Caco-2 (cell line): ENCODE measurements at regions not wholly inside any gene's neighbourhood (a gene's known extent, or its start where the extent isn't known, plus 50 kb on each side); places are given as distances from the start of the nearest gene placed in this dataset.
"Not testable (repeated sequence)": the region's sequence is repeated elsewhere in the genome, so short reads cannot be mapped to it uniquely, and the experiment has no call there.

Experiments
- BruUV-seq: library from RNA; stranded (reverse); fragments of 400-500 nt; replicated peaks from 2 replicates; lab custom pipeline; 2021; lab: Mats Ljungman, UMichigan
- CTCF ChIA-PET: fragments of 300-600 bp; sonication (Branson Sonifier 250); formaldehyde crosslinking; loops from one replicate; lab custom pipeline; 2022; ENCODE audit warnings: antibody characterized with exemption; lab: Charles Lee
- POLR2A ChIA-PET: fragments of 300-600 bp; sonication (Branson Sonifier 250); formaldehyde crosslinking; loops from one replicate; lab custom pipeline; 2022; ENCODE audit warnings: antibody characterized with exemption; lab: Charles Lee
- DNase-seq, 2 experiments: peaks; one replicate each; pipeline versions ENCODE4 v3.0.0 to v3.0.0-alpha.2; 2020 to 2022
- H3K27me3 ChIP-seq: replicated peaks from 2 replicates; pipeline ENCODE4 v1.6.0; 2011; ENCODE audit warnings: low read length; ENCODE audit not compliant: control insufficient read depth, insufficient read depth
- H3K36me3 ChIP-seq: 2 replicates; pipeline ENCODE4 v1.5.1; 2011; ENCODE audit warnings: low read length; ENCODE audit not compliant: control insufficient read depth, insufficient read depth
- H3K4me1 ChIP-seq: fragments of 250-450 bp; sonication (Bioruptor Pico); 2 replicates; pipeline ENCODE4 v1.5.1; 2020; ENCODE audit warnings: mild to moderate bottlenecking
- H3K4me3 ChIP-seq: 2 replicates; pipeline ENCODE4 v1.5.1; 2011; ENCODE audit warnings: low read depth, mild to moderate bottlenecking, control low read depth, low read length
- H3K9me3 ChIP-seq: fragments of 250-450 bp; sonication (Bioruptor Pico); 2 replicates; pipeline ENCODE4 v1.5.1; 2020; ENCODE audit warnings: mild to moderate bottlenecking, moderate library complexity
- H3K27ac Mint-ChIP-seq: one replicate; pipeline ENCODE4 v1.8.0; 2022; ENCODE audit warnings: mixed read lengths; ENCODE audit not compliant: unreplicated experiment
- H3K27me3 Mint-ChIP-seq: one replicate; pipeline ENCODE4 v1.8.0; 2022; ENCODE audit warnings: mixed read lengths; ENCODE audit not compliant: insufficient read depth, unreplicated experiment
- H3K36me3 Mint-ChIP-seq: one replicate; pipeline ENCODE4 v1.8.0; 2022; ENCODE audit warnings: mild to moderate bottlenecking, mixed read lengths; ENCODE audit not compliant: insufficient read depth, unreplicated experiment
- H3K4me1 Mint-ChIP-seq: one replicate; pipeline ENCODE4 v1.8.0; 2022; ENCODE audit warnings: low read depth, mixed read lengths; ENCODE audit not compliant: unreplicated experiment
- H3K4me3 Mint-ChIP-seq: one replicate; pipeline ENCODE4 v1.8.0; 2022; ENCODE audit warnings: mild to moderate bottlenecking, moderate library complexity, mixed read lengths; ENCODE audit not compliant: unreplicated experiment
- H3K9me3 Mint-ChIP-seq: one replicate; pipeline ENCODE4 v1.8.0; 2022; ENCODE audit warnings: mixed read lengths; ENCODE audit not compliant: unreplicated experiment
- CTCF ChIP-seq, 2 experiments: fragments of 200-600 bp in 1 of 2; IDR thresholded peaks; 1 replicate in 1 of 2; 2 replicates in 1 of 2; pipeline versions ENCODE4 v1.5.1 to v1.8.0; 2011 to 2022; ENCODE audit warnings: antibody characterized with exemption in 1 of 2, control low read depth in 1 of 2, inconsistent platforms in 1 of 2, low read depth in 1 of 2, low read length in 1 of 2, mild to moderate bottlenecking in 1 of 2, moderate library complexity in 1 of 2; ENCODE audit not compliant: insufficient read depth in 1 of 2, severe bottlenecking in 1 of 2, unreplicated experiment in 1 of 2
- intact Hi-C: fragments of 100-400 bp; cut with micrococcal nuclease; formaldehyde crosslinking; loops from one replicate; pipeline ENCODE4 v1.10.0; 2022; ENCODE audit not compliant: unreplicated experiment

DNA sequence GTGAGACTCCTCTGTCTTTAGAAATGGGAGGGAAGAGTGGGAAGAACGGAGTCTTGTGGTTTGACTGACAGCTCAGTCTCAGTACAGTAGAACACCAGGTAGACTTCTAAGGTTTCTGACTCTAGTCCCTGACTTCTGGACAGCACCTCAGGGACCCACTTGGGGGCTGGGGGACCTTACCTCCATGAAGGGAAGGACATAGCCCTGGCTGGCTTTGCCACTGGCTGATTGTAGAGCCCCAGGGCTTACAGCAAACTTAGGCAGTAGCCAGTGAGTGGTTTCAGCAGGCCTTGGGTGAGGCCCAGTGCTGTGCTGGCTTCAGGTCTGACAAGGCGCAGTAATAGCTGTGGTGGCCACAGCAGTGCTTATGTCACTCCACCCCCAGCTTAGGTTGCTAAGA, 290.0 kb upstream of the PRR16 start:
- Mint-ChIP-seq H3K27ac (no peak overlapping the region), H3K27me3 (no peaks in the 10 kb centered on the region), H3K4me3 (no peak overlapping the region), H3K36me3 (no peaks in the 10 kb centered on the region), H3K9me3 (no peaks in the 10 kb centered on the region), H3K4me1 (no peaks in the 10 kb centered on the region)
- intact Hi-C loops, result no loop called here
- ChIA-PET CTCF (no interaction called here), POLR2A (no interaction called here)
- no peak for DNase-seq
- Histone ChIP-seq H3K4me1 (no peaks in the 10 kb centered on the region), H3K9me3 (no peaks in the 10 kb centered on the region), H3K27me3 (no peaks in the 10 kb centered on the region), H3K4me3 (no peak overlapping the region), H3K36me3 (no peaks in the 10 kb centered on the region)
- no peak for TF ChIP-seq CTCF (IDR thresholded peaks at IDR 0.05; ENCODE audit: insufficient read depth in 1 of 2, low read depth in 1 of 2, low read length in 1 of 2, severe bottlenecking in 1 of 2, unreplicated experiment in 1 of 2)
- BruUV-seq, result no TSS peak

GRCh38 chr5:120181238-120181637, 282.9 kb upstream of the PRR16 start:
- BruUV-seq, H3K27ac Mint-ChIP-seq, H3K4me3 Mint-ChIP-seq, POLR2A ChIA-PET, H3K9me3 Mint-ChIP-seq, H3K4me1 Mint-ChIP-seq, H3K4me3 ChIP-seq, H3K4me1 ChIP-seq, DNase-seq, H3K27me3 ChIP-seq, CTCF ChIA-PET, H3K36me3 Mint-ChIP-seq, H3K36me3 ChIP-seq, H3K9me3 ChIP-seq, H3K27me3 Mint-ChIP-seq, intact Hi-C loops: not testable (repeated sequence)

DNA sequence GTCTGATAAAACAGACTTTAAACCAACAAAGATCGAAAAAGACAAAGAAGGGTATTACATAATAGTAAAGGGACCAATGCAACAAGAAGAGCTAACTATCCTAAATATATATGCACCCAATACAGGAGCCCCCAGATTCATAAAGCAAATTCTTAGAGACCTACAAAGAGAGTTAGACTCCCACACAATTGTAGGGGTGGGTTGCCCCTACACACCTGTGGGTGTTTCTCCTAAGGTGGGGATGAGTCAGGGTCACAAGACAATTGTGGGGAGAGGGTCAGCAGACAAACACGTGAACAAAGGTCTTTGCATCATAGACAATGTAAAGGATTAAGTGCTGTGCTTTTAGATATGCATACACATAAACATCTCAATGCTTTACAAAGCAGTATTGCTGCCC, 269.4 kb upstream of the PRR16 start:
- H3K9me3 Mint-ChIP-seq, CTCF ChIA-PET, H3K4me1 ChIP-seq, H3K27ac Mint-ChIP-seq, H3K27me3 Mint-ChIP-seq, H3K4me3 ChIP-seq, H3K9me3 ChIP-seq, H3K36me3 ChIP-seq, H3K27me3 ChIP-seq, H3K4me3 Mint-ChIP-seq, BruUV-seq, DNase-seq, intact Hi-C loops, H3K36me3 Mint-ChIP-seq, POLR2A ChIA-PET, H3K4me1 Mint-ChIP-seq: not testable (repeated sequence)

DNA sequence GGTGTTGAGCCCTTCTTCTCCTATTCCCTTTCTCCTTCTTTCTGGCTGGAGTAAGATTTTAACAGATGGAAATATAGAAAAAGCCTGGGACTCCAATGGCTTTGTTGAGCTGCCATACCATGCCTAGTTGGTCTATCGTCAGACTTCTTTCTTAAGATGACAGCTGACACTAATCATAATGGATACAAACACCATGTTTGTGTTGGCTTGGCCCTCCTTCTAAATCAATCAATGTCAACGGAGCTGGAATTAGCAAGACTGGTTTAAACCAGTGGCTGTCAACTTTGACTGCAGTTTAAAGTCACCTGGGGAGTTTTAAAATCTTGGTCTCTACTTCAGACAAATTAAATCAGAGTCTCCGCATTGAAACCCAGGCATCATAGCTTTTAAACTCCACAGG, 264.5 kb upstream of the PRR16 start:
- Histone ChIP-seq H3K9me3 (no peaks in the 10 kb centered on the region), H3K4me1 (peaks cover 4% of the 10 kb centered on the region; the same call in 1 of the 2 replicates), H3K27me3 (no peaks in the 10 kb centered on the region), H3K36me3 (no peaks in the 10 kb centered on the region), H3K4me3 (no peak overlapping the region)
- Mint-ChIP-seq H3K27ac (no peak overlapping the region), H3K9me3 (no peaks in the 10 kb centered on the region), H3K36me3 (no peaks in the 10 kb centered on the region), H3K27me3 (peaks cover 4% of the 10 kb centered on the region), H3K4me3 (no peak overlapping the region), H3K4me1 (no peaks in the 10 kb centered on the region)
- no TSS peak for BruUV-seq
- no peak for TF ChIP-seq CTCF (IDR thresholded peaks at IDR 0.05; ENCODE audit: insufficient read depth in 1 of 2, low read depth in 1 of 2, low read length in 1 of 2, severe bottlenecking in 1 of 2, unreplicated experiment in 1 of 2)
- intact Hi-C loops, result no loop called here
- POLR2A ChIA-PET, result no interaction called here
- DNase-seq, result no peak
- CTCF ChIA-PET, result no interaction called here
